ENCODE measurements at regions not wholly inside any gene's neighbourhood (a gene's known extent, or its start where the extent isn't known, plus 50 kb on each side); places are given as distances from the start of the nearest gene placed in this dataset.

GRCh38 chr2:145000376-145000775 is 480.5 kb upstream of the ZEB2 start:
- H3K36me3 Mint-ChIP-seq (ENCODE audit: insufficient read depth) = no peaks in the 10 kb centered on the region
- H3K4me1 Mint-ChIP-seq (ENCODE audit: low read depth) = no peaks in the 10 kb centered on the region
- no peak for TF ChIP-seq CTCF (IDR thresholded peaks at IDR 0.05; ENCODE audit: unreplicated experiment)
- H3K4me3 Mint-ChIP-seq (ENCODE audit: low read depth) = no peak overlapping the region
- H3K27ac Mint-ChIP-seq = no peak overlapping the region
- no peaks in the 10 kb centered on the region for H3K27me3 Mint-ChIP-seq
- DNase-seq (ENCODE audit: low spot score, unreplicated experiment) = no peak
- H3K9me3 Mint-ChIP-seq (ENCODE audit: low read depth) = no peaks in the 10 kb centered on the region

- H3K36me3 Mint-ChIP-seq (ENCODE audit: insufficient read depth) = no peaks in the 10 kb centered on the region
- TF ChIP-seq CTCF (IDR thresholded peaks at IDR 0.05; ENCODE audit: unreplicated experiment) = no peak
- H3K27me3 Mint-ChIP-seq = no peaks in the 10 kb centered on the region
- no peaks in the 10 kb centered on the region for H3K9me3 Mint-ChIP-seq (ENCODE audit: low read depth)
- H3K4me1 Mint-ChIP-seq (ENCODE audit: low read depth) = no peaks in the 10 kb centered on the region
- H3K27ac Mint-ChIP-seq = no peak overlapping the region
- no peak overlapping the region for H3K4me3 Mint-ChIP-seq (ENCODE audit: low read depth)
- no peak for DNase-seq (ENCODE audit: low spot score, unreplicated experiment)
Observed at GRCh38 chr2:144999936-145000335, 480.0 kb upstream of the ZEB2 start.

GRCh38 chr2:144999071-144999875 is 479.4 kb upstream of the ZEB2 start:
- Mint-ChIP-seq H3K4me1 (ENCODE audit: low read depth) (no peaks in the 10 kb centered on the region), H3K27me3 (no peaks in the 10 kb centered on the region), H3K36me3 (ENCODE audit: insufficient read depth) (no peaks in the 10 kb centered on the region), H3K9me3 (ENCODE audit: low read depth) (no peaks in the 10 kb centered on the region), H3K27ac (no peak overlapping the region), H3K4me3 (ENCODE audit: low read depth) (no peak overlapping the region)
- DNase-seq (ENCODE audit: low spot score, unreplicated experiment) = no peak
- no peak for TF ChIP-seq CTCF (IDR thresholded peaks at IDR 0.05; ENCODE audit: unreplicated experiment)

- Mint-ChIP-seq H3K36me3 (ENCODE audit: insufficient read depth) (no peaks in the 10 kb centered on the region), H3K27ac (no peak overlapping the region), H3K27me3 (no peaks in the 10 kb centered on the region), H3K9me3 (ENCODE audit: low read depth) (no peaks in the 10 kb centered on the region), H3K4me3 (ENCODE audit: low read depth) (no peak overlapping the region), H3K4me1 (ENCODE audit: low read depth) (no peaks in the 10 kb centered on the region)
- no peak for TF ChIP-seq CTCF (IDR thresholded peaks at IDR 0.05; ENCODE audit: unreplicated experiment)
- no peak for DNase-seq (ENCODE audit: low spot score, unreplicated experiment)
Observed at GRCh38 chr2:144998435-144998834, 478.5 kb upstream of the ZEB2 start.

- no peak for TF ChIP-seq CTCF (IDR thresholded peaks at IDR 0.05; ENCODE audit: unreplicated experiment)
- no peak for DNase-seq (ENCODE audit: low spot score, unreplicated experiment)
- no peaks in the 10 kb centered on the region for H3K36me3 Mint-ChIP-seq (ENCODE audit: insufficient read depth)
- H3K9me3 Mint-ChIP-seq (ENCODE audit: low read depth) = no peaks in the 10 kb centered on the region
- H3K27ac Mint-ChIP-seq = no peak overlapping the region
- no peaks in the 10 kb centered on the region for H3K4me1 Mint-ChIP-seq (ENCODE audit: low read depth)
- H3K4me3 Mint-ChIP-seq (ENCODE audit: low read depth) = no peak overlapping the region
- H3K27me3 Mint-ChIP-seq = no peaks in the 10 kb centered on the region
Observed at GRCh38 chr2:144996225-144996795, 476.4 kb upstream of the ZEB2 start.

All from progenitor cell of endocrine pancreas (in vitro differentiated cells).